Fibroblast of pulmonary artery (primary cell): ENCODE measurements at regions not wholly inside any gene's neighbourhood (a gene's known extent, or its start where the extent isn't known, plus 50 kb on each side); places are given as distances from the start of the nearest gene placed in this dataset.

Experiments used
- DNase-seq: peaks from one replicate; pipeline ENCODE4 v3.0.0-alpha.2; 2010; ENCODE audit warnings: low read depth
- H3K4me3 ChIP-seq: replicated peaks from 2 replicates; pipeline ENCODE4 v1.5.1; 2011; ENCODE audit warnings: low read depth, mild to moderate bottlenecking, control low read depth, low read length, moderate library complexity
- TF ChIP-seq, protein P1 (sequence below): IDR thresholded peaks from 2 replicates; pipeline ENCODE4 v1.5.1; 2011; ENCODE audit warnings: mild to moderate bottlenecking, control low read depth, low read length, inconsistent platforms; ENCODE audit errors: missing control alignments

DNA sequence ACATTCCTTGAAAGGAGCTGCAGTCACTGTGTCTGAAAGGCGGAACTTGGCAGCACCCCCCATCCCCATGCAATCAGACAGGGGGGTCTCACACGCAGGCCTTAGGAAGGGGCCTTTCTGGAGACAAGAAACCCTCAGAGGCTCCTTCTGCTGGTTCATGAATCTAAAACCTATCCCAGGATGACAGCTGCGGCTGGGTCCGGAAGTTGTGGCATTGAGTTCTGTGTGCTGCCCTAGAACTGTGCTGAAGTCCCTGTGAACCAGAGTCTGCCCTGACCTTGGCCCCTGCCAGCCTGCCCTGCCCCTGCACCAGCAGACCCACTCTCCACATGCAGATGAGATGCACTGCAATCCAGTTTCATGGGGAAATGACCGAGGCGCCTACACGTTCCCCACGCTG lies 268.0 kb downstream of the CTTN start:
- TF ChIP-seq, protein P1, sequence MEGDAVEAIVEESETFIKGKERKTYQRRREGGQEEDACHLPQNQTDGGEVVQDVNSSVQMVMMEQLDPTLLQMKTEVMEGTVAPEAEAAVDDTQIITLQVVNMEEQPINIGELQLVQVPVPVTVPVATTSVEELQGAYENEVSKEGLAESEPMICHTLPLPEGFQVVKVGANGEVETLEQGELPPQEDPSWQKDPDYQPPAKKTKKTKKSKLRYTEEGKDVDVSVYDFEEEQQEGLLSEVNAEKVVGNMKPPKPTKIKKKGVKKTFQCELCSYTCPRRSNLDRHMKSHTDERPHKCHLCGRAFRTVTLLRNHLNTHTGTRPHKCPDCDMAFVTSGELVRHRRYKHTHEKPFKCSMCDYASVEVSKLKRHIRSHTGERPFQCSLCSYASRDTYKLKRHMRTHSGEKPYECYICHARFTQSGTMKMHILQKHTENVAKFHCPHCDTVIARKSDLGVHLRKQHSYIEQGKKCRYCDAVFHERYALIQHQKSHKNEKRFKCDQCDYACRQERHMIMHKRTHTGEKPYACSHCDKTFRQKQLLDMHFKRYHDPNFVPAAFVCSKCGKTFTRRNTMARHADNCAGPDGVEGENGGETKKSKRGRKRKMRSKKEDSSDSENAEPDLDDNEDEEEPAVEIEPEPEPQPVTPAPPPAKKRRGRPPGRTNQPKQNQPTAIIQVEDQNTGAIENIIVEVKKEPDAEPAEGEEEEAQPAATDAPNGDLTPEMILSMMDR = no peak
- no peak for DNase-seq
- no peak overlapping the region for H3K4me3 ChIP-seq

DNA sequence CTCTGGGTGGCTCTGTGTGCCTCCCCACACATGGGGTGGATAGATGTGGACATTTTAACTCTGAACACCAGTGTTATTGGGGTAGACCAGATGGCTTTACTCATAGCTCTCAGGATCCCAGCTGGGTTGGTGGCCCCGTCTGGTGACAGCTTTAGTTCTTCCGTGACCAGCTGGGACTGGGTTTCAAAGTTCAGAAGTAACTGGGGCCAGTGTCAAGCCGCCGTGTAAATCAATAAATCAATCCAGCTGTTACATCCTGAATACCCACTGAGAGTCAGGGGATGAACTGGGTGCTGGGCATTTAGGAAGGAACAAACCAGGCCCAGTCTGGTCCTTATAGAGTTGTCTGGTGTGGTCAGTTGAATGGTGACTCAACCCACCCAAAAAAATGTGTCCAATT lies 269.4 kb downstream of the CTTN start:
- DNase-seq = no peak
- TF ChIP-seq, protein P1 = no peak

DNA sequence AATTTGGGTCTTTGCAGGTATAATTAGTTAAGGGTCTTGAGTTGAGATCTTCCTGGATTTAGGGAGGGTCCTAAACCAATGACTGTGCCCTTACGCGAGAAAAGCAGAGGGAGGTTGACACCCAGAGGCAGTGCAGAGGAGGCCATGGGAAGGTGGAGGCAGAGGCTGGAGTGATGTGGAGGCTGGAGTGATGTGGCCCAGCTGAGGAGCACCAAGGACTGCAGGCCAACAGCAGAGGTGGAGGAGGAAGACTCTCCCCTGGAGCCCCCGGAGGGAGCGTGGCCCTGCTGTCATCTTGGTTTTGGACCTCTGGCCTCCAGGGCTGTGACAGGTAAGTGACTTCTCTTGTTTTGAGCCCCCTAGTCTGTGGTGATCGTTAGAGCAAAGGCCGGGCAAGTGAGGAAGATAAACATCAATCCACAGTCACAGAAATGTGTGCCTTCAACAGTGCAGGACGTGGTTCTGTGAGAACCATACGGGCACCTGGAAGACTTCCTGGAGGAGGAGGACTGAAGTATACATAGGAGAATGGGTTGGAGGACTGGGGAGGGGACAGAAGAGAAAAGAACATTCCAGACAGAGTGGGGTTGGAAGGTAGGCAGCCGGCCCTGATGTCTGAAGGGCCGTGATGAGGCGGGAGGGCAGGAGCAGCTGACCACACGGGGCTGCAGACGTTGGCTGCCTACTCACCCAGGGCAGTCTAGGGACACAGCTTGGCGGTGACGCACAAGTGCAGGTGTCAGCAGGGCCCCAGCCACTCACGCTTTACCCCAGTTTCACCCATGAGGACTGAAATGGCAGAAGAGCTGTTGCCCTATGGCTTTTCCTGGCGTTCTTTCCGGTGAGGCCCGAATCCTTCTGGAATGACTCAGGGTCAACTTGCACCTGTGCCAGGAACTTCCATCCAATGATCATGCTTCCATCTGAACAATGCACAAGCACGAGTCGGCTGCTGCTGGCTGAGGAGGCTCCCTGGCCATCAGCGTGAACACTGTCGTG lies 270.2 kb downstream of the CTTN start:
- H3K4me3 ChIP-seq = no peak overlapping the region
- TF ChIP-seq, protein P1 = no peak
- no peak for DNase-seq

More for the DNA sequence above, 269.4 kb downstream of the CTTN start:
- H3K4me3 ChIP-seq = no peak overlapping the region

DNA sequence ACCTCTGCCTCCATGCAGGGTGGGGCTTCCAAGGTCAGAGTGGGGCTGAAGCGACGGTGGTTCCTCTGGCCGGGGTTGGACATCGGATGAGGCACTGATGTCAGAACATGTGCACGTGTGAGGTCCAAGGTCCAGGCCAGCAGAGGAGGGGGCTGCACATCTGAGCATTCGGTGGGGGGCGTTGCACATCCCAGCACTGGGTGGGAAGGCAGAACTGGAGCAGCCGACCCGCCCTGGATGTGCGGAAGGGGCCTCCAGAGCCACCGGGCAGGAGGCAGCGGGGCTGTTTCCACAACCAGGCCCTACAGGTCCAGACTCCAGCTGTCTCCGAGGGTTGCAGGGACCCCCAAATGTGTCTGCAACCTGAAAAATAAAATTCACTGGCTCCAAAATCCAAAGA lies 271.0 kb downstream of the CTTN start:
- H3K4me3 ChIP-seq = no peak overlapping the region
- TF ChIP-seq, protein P1 = no peak
- DNase-seq = no peak

DNA sequence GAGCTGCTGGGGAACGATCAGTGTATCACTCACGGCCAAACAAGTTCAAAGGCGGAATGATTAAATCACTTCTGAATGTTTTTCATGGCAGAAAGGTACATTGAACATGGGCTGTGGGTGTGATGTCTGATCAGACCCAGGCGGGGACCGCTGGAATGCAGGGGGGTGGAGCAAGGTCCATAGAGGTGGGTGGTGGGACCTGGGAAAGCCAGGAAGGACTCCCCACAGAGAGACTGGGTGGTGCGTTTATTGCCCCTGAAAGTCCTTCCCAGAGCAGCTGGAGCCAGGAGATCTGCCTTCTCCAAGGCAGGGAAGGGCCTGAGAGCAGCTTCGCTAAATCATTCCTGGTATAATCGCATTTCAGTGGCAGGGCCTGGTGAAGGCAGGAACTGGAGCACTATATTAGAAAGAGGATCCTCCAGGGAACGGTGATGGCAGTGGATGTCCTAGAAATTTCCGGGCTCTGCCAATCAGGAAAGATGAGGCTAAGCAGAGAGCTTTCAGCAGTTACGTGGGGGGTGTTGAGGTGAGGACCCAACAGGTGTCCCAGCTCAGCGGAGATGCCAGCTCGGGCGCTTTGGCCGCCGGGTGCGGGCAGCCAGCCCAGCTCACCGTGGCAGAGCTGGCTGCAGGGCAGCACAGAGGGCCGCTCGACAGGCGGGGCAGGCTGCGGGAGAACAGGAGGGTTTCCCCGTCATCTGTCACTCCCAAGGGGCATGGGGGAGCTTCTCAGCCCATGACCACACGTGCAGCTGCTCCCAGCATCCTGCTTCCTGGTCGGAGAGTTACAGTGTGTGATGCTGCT lies 271.7 kb downstream of the CTTN start:
- no peak overlapping the region for H3K4me3 ChIP-seq
- no peak for DNase-seq
- TF ChIP-seq, protein P1 = no peak

DNA sequence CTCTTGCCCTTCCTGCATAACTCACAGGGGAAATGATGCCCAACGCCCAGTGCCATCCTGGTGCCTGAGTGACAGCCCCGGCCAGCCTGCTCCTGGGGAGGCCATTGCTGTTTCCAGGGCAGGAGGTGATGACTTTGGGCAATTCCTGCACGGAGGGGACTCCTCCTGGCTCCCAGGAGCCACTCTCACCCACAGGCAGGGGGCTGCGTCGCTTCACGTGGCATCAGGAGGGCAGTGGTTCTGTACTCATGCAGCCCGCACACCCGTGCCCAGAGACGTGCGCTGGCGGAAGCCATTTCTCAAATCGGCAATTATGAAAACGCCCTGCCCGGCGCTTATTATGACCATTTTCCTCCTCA lies 272.3 kb downstream of the CTTN start:
- TF ChIP-seq, protein P1 = no peak
- DNase-seq = no peak
- no peak overlapping the region for H3K4me3 ChIP-seq
